Endothelial cell of umbilical vein (primary cell): ENCODE measurements at regions not wholly inside any gene's neighbourhood (a gene's known extent, or its start where the extent isn't known, plus 50 kb on each side); places are given as distances from the start of the nearest gene placed in this dataset.

Experiments
- BruUV-seq: library from RNA; stranded (reverse); fragments of 400-500 nt; replicated peaks from 2 replicates; lab custom pipeline; 2021; lab: Mats Ljungman, UMichigan
- CTCF ChIA-PET: fragments of 300-600, 350-600 bp; sonication (Branson Sonifier 250); formaldehyde crosslinking; loops from one replicate; lab custom pipeline; 2021; ENCODE audit warnings: antibody characterized with exemption, inconsistent platforms; lab: Charles Lee
- POLR2A ChIA-PET: fragments of 300-600, 350-600 bp; sonication (Branson Sonifier 250); formaldehyde crosslinking; loops from one replicate; lab custom pipeline; 2021; ENCODE audit warnings: antibody characterized with exemption, inconsistent platforms; lab: Charles Lee
- DNase-seq: peaks from one replicate; pipeline ENCODE4 v3.0.0-alpha.2; 2011; ENCODE audit warnings: low read depth, low spot score
- FAIRE-seq: peaks from 2 replicates; lab custom pipeline; 2011; peaks lifted over from hg19 to GRCh38; lab: Jason Lieb, UNC
- H2AFZ ChIP-seq: 2 replicates; pipeline ENCODE4 v1.6.0; 2012; ENCODE audit warnings: low read depth, low read length, control low read depth, inconsistent platforms
- H3K27ac ChIP-seq: 2 replicates; pipeline ENCODE4 v1.5.1; 2011; ENCODE audit warnings: low read depth, mild to moderate bottlenecking, control low read depth, low read length, moderate library complexity; ENCODE audit not compliant: insufficient read depth
- H3K27me3 ChIP-seq, 2 experiments: 2 replicates each; pipeline versions ENCODE4 v1.6.0 to v1.6.1; 2011; ENCODE audit warnings: low read length in 2 of 2, mixed read lengths in 1 of 2; ENCODE audit not compliant: control insufficient read depth in 2 of 2, insufficient read depth in 2 of 2
- H3K36me3 ChIP-seq, 2 experiments: 2 replicates in 1 of 2; 3 replicates in 1 of 2; pipeline ENCODE4 v1.5.1; 2011; ENCODE audit warnings: low read length in 2 of 2, mild to moderate bottlenecking in 1 of 2, moderate library complexity in 1 of 2; ENCODE audit not compliant: control insufficient read depth in 2 of 2, insufficient read depth in 2 of 2; ENCODE audit errors: extremely low read depth in 1 of 2
- H3K4me1 ChIP-seq: 3 replicates; pipeline ENCODE4 v1.5.1; 2011; ENCODE audit warnings: mild to moderate bottlenecking, low read length; ENCODE audit not compliant: control insufficient read depth, insufficient read depth; ENCODE audit errors: extremely low read depth
- H3K4me2 ChIP-seq: 2 replicates; pipeline ENCODE4 v1.6.1; 2011; ENCODE audit warnings: low read length, control low read depth, mixed read lengths; ENCODE audit not compliant: insufficient read depth
- H3K4me3 ChIP-seq, 3 experiments: fragments of 200-600 bp in 1 of 3; sonication (generic), shearing (Covaris generic) in 1 of 3; replicated peaks in 1 of 3; 2 replicates each; pipeline ENCODE4 v1.5.1; 2011 to 2016; ENCODE audit warnings: control low read depth in 3 of 3, low read length in 3 of 3, mild to moderate bottlenecking in 2 of 3, inconsistent platforms in 1 of 3, low read depth in 1 of 3, moderate library complexity in 1 of 3; ENCODE audit not compliant: insufficient read depth in 1 of 3
- H3K79me2 ChIP-seq: 2 replicates; pipeline ENCODE4 v1.6.0; 2012; ENCODE audit warnings: low read length, inconsistent platforms; ENCODE audit not compliant: control insufficient read depth, insufficient read depth
- H3K9ac ChIP-seq: replicated peaks from 2 replicates; pipeline ENCODE3; 2011; ENCODE audit warnings: low read length, control low read depth; ENCODE audit not compliant: insufficient read depth; ENCODE audit errors: extremely low read depth
- H3K9me1 ChIP-seq: replicated peaks from 3 replicates; pipeline ENCODE4 v1.6.0; 2011; ENCODE audit warnings: mild to moderate bottlenecking, low read length; ENCODE audit not compliant: control insufficient read depth, insufficient read depth; ENCODE audit errors: extremely low read depth
- H3K9me3 ChIP-seq: replicated peaks from 2 replicates; pipeline ENCODE4 v1.5.1; 2012; ENCODE audit warnings: low read length, inconsistent platforms; ENCODE audit not compliant: control insufficient read depth, insufficient read depth
- H4K20me1 ChIP-seq: replicated peaks from 2 replicates; pipeline ENCODE3; 2011; ENCODE audit warnings: mild to moderate bottlenecking, low read length; ENCODE audit not compliant: control insufficient read depth, insufficient read depth; ENCODE audit errors: extremely low read depth
- EZH2 ChIP-seq: IDR thresholded peaks from 2 replicates; pipeline ENCODE4 v1.6.1; 2012; ENCODE audit warnings: borderline replicate concordance, low read depth, mild to moderate bottlenecking, moderate library complexity, low read length, inconsistent platforms; ENCODE audit not compliant: severe bottlenecking
- FOS ChIP-seq: IDR thresholded peaks from 2 replicates; pipeline ENCODE4 v1.6.1; 2011; ENCODE audit warnings: mild to moderate bottlenecking, low read length, moderate library complexity, borderline replicate concordance; ENCODE audit not compliant: insufficient read depth
- GATA2 ChIP-seq: IDR thresholded peaks from 2 replicates; pipeline ENCODE4 v1.7.0; 2011; ENCODE audit warnings: low read depth, mild to moderate bottlenecking, moderate library complexity, mixed read lengths, low read length; ENCODE audit not compliant: insufficient read length, insufficient read depth
- JUN ChIP-seq: IDR thresholded peaks from 2 replicates; pipeline ENCODE4 v1.6.1; 2011; ENCODE audit warnings: borderline replicate concordance, low read depth; ENCODE audit not compliant: insufficient read length, insufficient read depth
- MAX ChIP-seq: IDR thresholded peaks from 2 replicates; pipeline ENCODE4 v1.6.1; 2011; ENCODE audit not compliant: insufficient read depth, insufficient read length
- MYC ChIP-seq: IDR thresholded peaks from one replicate; pipeline ENCODE4 v1.6.1; 2011; ENCODE audit warnings: mild to moderate bottlenecking, low read depth, low read length
- POLR2A ChIP-seq: IDR thresholded peaks from 2 replicates; pipeline ENCODE4 v1.6.1; 2012; ENCODE audit warnings: low read depth, mild to moderate bottlenecking, control low read depth, low read length
- POLR2AphosphoS5 ChIP-seq: IDR thresholded peaks from 2 replicates; pipeline ENCODE4 v1.6.1; 2012; ENCODE audit warnings: low read depth, mild to moderate bottlenecking, control low read depth, low read length, moderate library complexity; ENCODE audit not compliant: insufficient read depth
- dilution Hi-C: fragments of 300-500 bp; cut with MboI; formaldehyde crosslinking; loops from one replicate; pipeline ENCODE4 v1.15.0; 2019; ENCODE audit warnings: low sequenced_read_pairs; ENCODE audit not compliant: extremely low pct_ligation_motif_present
- intact Hi-C: fragments of 100-400 bp; cut with micrococcal nuclease; formaldehyde crosslinking; loops from one replicate; pipeline ENCODE4 v1.10.0; 2022
- TF ChIP-seq, protein P1 (sequence below), 2 donors: IDR thresholded peaks; 1 replicate in 1 of 2; 2 replicates in 1 of 2; pipeline ENCODE4 v1.5.1; 2011; ENCODE audit warnings: low read length in 2 of 2, mild to moderate bottlenecking in 2 of 2, moderate library complexity in 2 of 2, control low read depth in 1 of 2, inconsistent platforms in 1 of 2, low read depth in 1 of 2; ENCODE audit not compliant: insufficient read depth in 1 of 2; ENCODE audit errors: extremely low read depth in 1 of 2

DNA sequence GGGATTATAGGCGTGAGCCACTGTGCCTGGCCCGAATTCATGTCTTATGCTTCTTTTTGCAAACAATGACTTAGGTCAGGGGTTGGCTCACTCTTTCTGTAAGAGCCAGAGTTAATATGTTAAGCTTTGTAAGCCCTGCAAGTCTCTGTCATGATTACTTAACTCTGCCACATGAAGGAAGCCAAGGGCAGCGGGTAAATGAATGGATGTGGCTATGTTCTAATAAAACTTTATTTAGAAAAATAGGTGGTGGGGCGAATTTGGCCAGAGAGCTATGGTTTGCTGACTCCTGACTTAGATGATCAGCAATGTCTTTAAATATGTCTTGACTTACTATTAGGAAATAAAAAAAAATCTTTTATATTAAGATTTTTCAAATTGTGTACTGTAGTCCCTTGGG lies 114.9 kb upstream of the ZFP64 start:
- CTCF ChIA-PET: interaction anchor here (0.7 kb wide), 1 partner anchor 1078 kb away, joined by 3 read pairs; no protein-coding TSS in a partner anchor
- FAIRE-seq: no peak

More for the DNA sequence above, 114.9 kb upstream of the ZFP64 start:
- Histone ChIP-seq H3K27ac (no peak overlapping the region), H2AFZ (no peak overlapping the region), H3K4me3 (no peak overlapping the region), H3K79me2 (no peaks in the 10 kb centered on the region), H3K9me3 (no peaks in the 10 kb centered on the region), H3K27me3 (no peaks in the 10 kb centered on the region), H4K20me1 (no peaks in the 10 kb centered on the region), H3K36me3 (no peaks in the 10 kb centered on the region), H3K9ac (no peak overlapping the region), H3K4me1 (no peaks in the 10 kb centered on the region), H3K4me2 (no peak overlapping the region), H3K9me1 (no peaks in the 10 kb centered on the region)
- BruUV-seq: no TSS peak
- no peak for DNase-seq
- POLR2A ChIA-PET: no interaction called here
- dilution Hi-C loops (no loop called here), intact Hi-C loops (no loop called here)
- TF ChIP-seq JUN (no peak), EZH2 (no peak), GATA2 (no peak), MAX (no peak), POLR2AphosphoS5 (no peak), FOS (no peak), MYC (no peak), POLR2A (no peak)
- TF ChIP-seq, protein P1, sequence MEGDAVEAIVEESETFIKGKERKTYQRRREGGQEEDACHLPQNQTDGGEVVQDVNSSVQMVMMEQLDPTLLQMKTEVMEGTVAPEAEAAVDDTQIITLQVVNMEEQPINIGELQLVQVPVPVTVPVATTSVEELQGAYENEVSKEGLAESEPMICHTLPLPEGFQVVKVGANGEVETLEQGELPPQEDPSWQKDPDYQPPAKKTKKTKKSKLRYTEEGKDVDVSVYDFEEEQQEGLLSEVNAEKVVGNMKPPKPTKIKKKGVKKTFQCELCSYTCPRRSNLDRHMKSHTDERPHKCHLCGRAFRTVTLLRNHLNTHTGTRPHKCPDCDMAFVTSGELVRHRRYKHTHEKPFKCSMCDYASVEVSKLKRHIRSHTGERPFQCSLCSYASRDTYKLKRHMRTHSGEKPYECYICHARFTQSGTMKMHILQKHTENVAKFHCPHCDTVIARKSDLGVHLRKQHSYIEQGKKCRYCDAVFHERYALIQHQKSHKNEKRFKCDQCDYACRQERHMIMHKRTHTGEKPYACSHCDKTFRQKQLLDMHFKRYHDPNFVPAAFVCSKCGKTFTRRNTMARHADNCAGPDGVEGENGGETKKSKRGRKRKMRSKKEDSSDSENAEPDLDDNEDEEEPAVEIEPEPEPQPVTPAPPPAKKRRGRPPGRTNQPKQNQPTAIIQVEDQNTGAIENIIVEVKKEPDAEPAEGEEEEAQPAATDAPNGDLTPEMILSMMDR (IDR thresholded peaks at IDR 0.05; ENCODE audit: extremely low read depth in 1 of 2, insufficient read depth in 1 of 2, low read depth in 1 of 2, low read length in 2 of 2): no peak
